ENCODE measurements at regions not wholly inside any gene's neighbourhood (a gene's known extent, or its start where the extent isn't known, plus 50 kb on each side); places are given as distances from the start of the nearest gene placed in this dataset.

GRCh38 chr7:41292487-41292886 lies 410.4 kb downstream of the INHBA start:
- TF ChIP-seq CTCF (IDR thresholded peaks at IDR 0.05) (no peak), POLR2A (IDR thresholded peaks at IDR 0.05) (no peak)
